GM12892 (cell line): ENCODE measurements at regions not wholly inside any gene's neighbourhood (a gene's known extent, or its start where the extent isn't known, plus 50 kb on each side); places are given as distances from the start of the nearest gene placed in this dataset.

Experiments
- DNase-seq: peaks from one replicate; pipeline ENCODE4 v3.0.0; 2011; ENCODE audit not compliant: insufficient read length
- FAIRE-seq: peaks from 2 replicates; lab custom pipeline; 2011; peaks lifted over from hg19 to GRCh38; lab: Jason Lieb, UNC
- POLR2A ChIP-seq: IDR thresholded peaks from 2 replicates; pipeline ENCODE4 v1.6.1; 2011; ENCODE audit warnings: low read depth, low read length, control low read depth
- POLR2AphosphoS5 ChIP-seq: IDR thresholded peaks from 2 replicates; pipeline ENCODE4 v1.6.1; 2011; ENCODE audit warnings: low read depth, low read length, control low read depth
- TAF1 ChIP-seq: IDR thresholded peaks from 2 replicates; pipeline ENCODE4 v1.6.1; 2011; ENCODE audit warnings: low read depth, mild to moderate bottlenecking, control low read depth, low read length, borderline replicate concordance

GRCh38 chr4:58149404-58150085 is 1039.4 kb upstream of the IGFBP7 start:
- TF ChIP-seq TAF1 (no peak), POLR2AphosphoS5 (no peak), POLR2A (no peak)
- DNase-seq (no peak), FAIRE-seq (no peak)

GRCh38 chr4:58144721-58145120 is 1034.5 kb upstream of the IGFBP7 start:
- no peak for FAIRE-seq
- DNase-seq, result no peak
- TF ChIP-seq POLR2AphosphoS5, result no peak
- no peak for TF ChIP-seq TAF1
- no peak for TF ChIP-seq POLR2A

- DNase-seq (no peak), FAIRE-seq (no peak)
- TF ChIP-seq POLR2AphosphoS5 (no peak), POLR2A (no peak), TAF1 (no peak)
Measured at GRCh38 chr4:58138786-58139668, 1028.8 kb upstream of the IGFBP7 start.

GRCh38 chr4:58136604-58137003 is 1026.4 kb upstream of the IGFBP7 start:
- no peak for FAIRE-seq
- TF ChIP-seq POLR2AphosphoS5 (no peak), POLR2A (no peak), TAF1 (no peak)

GRCh38 chr4:58127680-58128079 is 1017.5 kb upstream of the IGFBP7 start:
- FAIRE-seq (no peak), DNase-seq (no peak)
- no peak for TF ChIP-seq TAF1
- TF ChIP-seq POLR2A, result no peak
- TF ChIP-seq POLR2AphosphoS5, result no peak

More at GRCh38 chr4:58136604-58137003, 1026.4 kb upstream of the IGFBP7 start:
- DNase-seq, result no peak

- DNase-seq (no peak), FAIRE-seq (no peak)
- no peak for TF ChIP-seq POLR2AphosphoS5
Measured at GRCh38 chr4:58119298-58119697, 1009.1 kb upstream of the IGFBP7 start.

GRCh38 chr4:58113126-58113525 is 1002.9 kb upstream of the IGFBP7 start:
- no peak for TF ChIP-seq POLR2AphosphoS5
- TF ChIP-seq TAF1, result no peak
- TF ChIP-seq POLR2A, result no peak
- DNase-seq (no peak), FAIRE-seq (no peak)

- FAIRE-seq, result no peak
- TF ChIP-seq POLR2AphosphoS5, result no peak
- no peak for TF ChIP-seq POLR2A
- no peak for TF ChIP-seq TAF1
- DNase-seq, result no peak
Measured at GRCh38 chr4:58111818-58112217, 1001.6 kb upstream of the IGFBP7 start.

- TF ChIP-seq POLR2A, result no peak
- TF ChIP-seq TAF1, result no peak
- TF ChIP-seq POLR2AphosphoS5, result no peak
- DNase-seq, result no peak
- FAIRE-seq, result no peak
Measured at GRCh38 chr4:58093352-58093751, 983.2 kb upstream of the IGFBP7 start.

GRCh38 chr4:58090539-58090938 is 980.4 kb upstream of the IGFBP7 start:
- no peak for TF ChIP-seq TAF1
- TF ChIP-seq POLR2AphosphoS5, result no peak
- no peak for TF ChIP-seq POLR2A
- FAIRE-seq, result no peak
- no peak for DNase-seq

GRCh38 chr4:58081356-58081755 is 971.2 kb upstream of the IGFBP7 start:
- FAIRE-seq (no peak), DNase-seq (no peak)
- TF ChIP-seq POLR2A, result no peak
- no peak for TF ChIP-seq TAF1
- no peak for TF ChIP-seq POLR2AphosphoS5
